Frontal cortex (tissue), 3 donors: ENCODE measurements at regions not wholly inside any gene's neighbourhood (a gene's known extent, or its start where the extent isn't known, plus 50 kb on each side); places are given as distances from the start of the nearest gene placed in this dataset.
"Not testable (repeated sequence)": the region's sequence is repeated elsewhere in the genome, so short reads cannot be mapped to it uniquely, and the experiment has no call there.

Source experiments
- DNase-seq, 2 donors: peaks; one replicate each; pipeline ENCODE4 v3.0.0; 2012; ENCODE audit warnings: low spot score in 2 of 2
- FAIRE-seq: peaks from 2 replicates; lab custom pipeline; 2012; peaks lifted over from hg19 to GRCh38; lab: Jason Lieb, UNC
- donor health status: control.
- donor health status: control.
- donor health status: control.

DNA sequence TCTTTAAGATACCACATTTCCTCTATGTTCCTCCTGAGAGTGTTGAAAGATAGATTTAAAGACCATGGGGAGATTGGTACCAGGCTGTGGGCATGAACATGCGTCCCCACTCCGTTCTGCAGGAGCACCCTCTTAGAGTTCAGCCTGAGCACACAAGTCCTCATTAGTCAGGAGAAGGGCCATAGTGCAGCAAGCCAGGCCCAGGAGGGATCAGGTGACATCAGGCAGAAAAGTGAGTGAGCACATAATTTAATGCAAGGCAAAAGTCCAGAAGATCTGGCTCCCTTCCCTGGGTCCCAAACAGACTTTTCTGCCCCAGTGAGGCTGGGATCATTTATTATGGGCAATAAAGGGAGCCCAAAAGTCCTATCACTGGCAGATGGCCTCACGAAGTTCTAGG is 263.7 kb upstream of the AGTR2 start:
- DNase-seq: no peak

DNA sequence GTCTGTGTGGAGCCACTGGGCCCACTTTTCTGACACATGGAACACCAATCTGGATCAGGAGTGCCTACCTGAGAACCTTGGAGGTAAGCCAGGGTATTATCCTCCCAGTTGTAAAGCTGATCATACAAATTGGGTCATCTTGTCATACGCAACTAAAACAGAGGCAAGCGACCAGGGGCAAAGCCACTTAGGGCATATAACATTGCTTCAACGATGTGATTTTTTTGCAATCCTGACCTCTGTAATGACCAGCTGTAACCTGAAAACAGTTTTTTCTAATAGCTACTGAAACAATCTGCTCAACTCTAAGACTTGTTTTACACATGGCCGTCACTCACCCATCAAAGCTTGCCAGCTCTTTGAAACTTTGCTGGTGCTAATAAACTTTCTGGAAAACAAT is 261.5 kb upstream of the AGTR2 start:
- no peak for FAIRE-seq

More for the DNA sequence above, 263.7 kb upstream of the AGTR2 start:
- no peak for FAIRE-seq

DNA sequence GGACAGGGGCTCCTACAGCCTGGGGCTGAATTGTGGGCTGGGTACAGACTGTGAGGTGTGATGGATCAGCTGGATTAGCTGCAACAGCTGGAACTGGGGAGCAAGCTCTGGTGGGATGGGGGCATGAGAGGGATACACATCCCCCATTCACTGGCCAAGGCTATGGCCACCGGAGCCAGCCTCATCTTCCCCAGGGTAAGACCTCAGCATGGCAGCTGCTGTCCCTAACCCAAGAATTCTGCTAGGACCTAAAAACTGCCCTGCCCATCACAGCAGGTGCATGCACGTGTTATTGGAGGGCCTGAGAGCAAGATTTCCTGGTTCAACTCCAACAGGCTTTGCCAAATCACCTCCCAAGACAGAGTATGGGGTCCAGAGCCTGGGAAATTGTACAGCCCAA is 258.6 kb upstream of the AGTR2 start:
- FAIRE-seq: no peak

More for the DNA sequence above, 261.5 kb upstream of the AGTR2 start:
- DNase-seq: no peak

DNA sequence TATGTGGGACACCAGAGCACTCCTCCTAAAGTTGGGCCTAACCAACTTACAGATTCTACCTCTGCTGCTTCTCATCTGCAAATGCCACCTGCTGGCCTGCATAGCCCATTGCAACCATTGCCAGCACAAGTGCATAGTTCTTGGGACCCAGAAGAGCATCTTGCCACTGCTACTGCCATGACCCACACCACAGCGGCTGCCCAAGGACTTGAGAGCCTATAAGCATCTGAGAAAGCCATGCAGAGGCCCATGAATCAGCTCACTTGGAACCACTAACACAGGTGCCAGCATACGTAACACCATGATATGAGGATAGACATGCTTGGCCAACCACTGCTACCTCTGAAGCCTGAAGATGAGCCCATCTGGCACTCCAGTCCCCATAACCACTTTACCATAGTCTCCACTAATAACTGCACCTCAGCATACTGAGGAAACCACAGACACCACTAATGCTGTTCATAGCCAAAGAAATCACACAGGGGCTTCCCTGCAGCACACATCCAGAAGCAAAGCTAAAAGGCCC is 258.1 kb upstream of the AGTR2 start:
- DNase-seq: no peak
- FAIRE-seq: no peak

More for the DNA sequence above, 258.6 kb upstream of the AGTR2 start:
- DNase-seq: no peak

DNA sequence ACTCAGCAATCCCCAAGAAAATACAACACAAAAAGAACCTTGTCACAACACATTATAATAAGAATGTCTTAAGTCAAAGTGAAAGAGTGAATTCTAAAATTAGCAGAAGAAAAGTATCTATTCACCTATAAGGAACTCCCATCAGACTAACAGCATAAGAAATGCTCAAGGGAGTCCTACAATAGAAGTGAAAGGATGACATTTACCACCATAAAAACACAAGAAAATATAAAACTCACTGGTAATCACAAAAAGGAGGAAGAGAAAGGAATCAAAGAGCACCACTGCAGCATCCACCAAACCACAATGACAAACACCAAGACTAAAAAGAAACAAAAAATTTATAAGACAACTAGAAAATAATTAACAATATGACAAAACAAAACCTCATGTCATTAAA is 257.0 kb upstream of the AGTR2 start:
- FAIRE-seq: no peak
- DNase-seq: no peak

DNA sequence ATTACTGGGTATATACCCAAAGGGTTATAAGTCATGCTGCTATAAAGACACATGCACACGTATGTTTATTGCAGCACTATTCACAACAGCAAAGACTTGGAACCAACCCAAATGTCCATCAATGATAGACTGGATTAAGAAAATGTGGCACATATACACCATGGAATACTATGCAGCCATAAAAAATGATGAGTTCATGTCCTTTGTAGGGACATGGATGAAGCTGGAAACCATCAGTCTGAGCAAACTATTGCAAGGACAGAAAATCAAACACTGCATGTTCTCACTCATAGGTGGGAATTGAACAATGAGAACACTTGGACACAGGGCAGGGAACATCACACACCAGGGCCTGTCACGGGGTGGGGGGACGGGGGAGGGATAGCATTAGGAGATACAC is 254.9 kb upstream of the AGTR2 start:
- not testable (repeated sequence) for DNase-seq, FAIRE-seq

DNA sequence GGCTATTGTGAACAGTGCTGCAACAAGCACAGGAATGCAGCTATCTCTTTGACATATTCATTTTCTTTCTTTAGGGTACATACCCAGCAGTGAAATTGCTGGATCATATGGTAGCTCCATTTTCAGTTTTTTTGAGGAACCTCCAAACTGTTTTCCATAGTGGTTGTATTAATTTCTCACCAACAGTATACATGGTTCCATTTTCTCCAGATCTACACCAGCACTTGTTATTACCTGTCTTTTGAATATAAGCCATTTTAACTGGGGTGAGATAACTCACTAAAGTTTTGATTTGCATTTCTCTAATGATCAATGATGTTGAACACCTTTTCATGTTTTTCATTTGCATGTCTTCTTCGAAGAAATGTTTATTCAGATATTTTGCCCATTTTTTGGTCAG is 241.1 kb upstream of the AGTR2 start:
- DNase-seq (no peak), FAIRE-seq (no peak)

DNA sequence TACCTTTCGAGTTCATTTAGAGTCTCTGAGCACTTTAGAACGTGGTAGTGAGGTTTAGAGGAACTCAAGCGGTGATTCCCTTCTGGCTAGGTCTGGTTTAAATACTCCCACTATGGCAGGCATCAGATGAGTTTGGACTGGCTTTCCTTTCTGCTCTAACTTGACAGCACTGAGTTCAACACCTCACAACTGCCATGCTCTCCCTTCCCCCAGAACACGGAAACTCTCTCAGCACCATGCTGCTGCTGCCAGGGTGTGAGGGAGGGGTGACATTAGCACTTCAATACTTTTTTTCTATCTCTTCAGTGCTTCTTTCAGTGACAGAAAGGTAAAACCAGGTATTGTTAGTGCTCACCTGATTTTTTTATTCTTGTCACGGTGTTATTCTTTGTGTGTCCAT is 234.5 kb upstream of the AGTR2 start:
- DNase-seq: no peak
- no peak for FAIRE-seq

DNA sequence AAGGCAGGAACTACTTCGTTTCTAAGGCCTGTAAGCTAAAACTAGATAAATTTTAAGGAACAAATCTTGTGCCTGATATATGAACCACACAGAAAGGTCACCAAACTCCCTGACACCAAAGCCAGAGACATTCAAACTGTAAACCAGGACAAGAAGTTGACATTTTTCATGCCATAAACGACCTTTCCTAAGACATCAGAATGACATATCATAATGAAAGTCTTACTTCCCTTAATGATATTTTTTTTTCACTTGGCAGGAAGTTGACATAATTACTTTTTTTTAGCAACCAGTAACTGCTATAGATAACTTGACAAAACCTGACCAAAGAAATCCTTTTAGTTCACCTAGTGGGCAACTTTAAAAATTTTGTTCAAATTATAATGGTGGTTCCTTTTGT is 231.5 kb upstream of the AGTR2 start:
- FAIRE-seq: no peak

DNA sequence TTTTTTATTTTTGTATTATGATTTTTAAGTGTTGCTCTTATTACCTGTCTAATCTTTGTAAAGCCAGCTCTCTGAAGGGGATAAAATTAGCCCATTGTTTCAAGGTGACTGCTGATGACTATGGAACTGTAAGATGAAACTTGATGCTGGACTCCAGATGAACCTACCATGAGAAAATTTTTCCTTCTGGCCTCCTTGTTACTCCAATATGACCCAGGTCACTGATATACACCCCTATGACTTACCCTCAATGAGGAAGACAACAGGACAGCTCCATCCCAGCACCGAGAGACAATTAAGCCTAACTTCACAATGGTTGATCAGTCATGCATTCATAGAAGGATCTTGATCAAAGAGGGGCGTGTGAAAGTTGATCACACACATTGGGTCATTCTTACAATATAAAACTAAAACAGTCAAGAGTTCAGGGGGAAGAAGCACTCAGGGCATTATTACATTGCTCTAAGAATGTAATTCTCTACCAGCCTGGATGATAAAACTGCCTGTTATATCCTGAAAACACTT is 230.8 kb upstream of the AGTR2 start:
- DNase-seq: no peak
- no peak for FAIRE-seq

More for the DNA sequence above, 231.5 kb upstream of the AGTR2 start:
- DNase-seq: no peak

DNA sequence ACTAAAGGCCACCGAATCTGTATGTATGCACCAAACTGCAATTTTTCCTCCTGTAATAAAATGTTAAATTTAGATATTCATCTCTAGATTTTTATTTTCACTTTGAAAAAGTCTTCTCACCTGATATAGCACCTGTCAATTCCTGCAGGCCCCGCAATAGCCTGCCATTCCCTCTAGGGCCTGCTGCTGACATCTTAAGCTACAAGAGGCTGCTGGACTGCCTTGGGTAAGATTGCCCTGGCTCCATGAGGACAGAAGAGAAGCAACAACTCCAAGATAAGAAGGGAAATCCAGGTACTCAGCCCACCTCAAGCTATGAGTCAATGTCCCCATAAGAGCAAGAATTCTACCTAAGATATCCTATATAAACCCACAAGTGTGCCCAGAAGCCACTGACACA is 230.2 kb upstream of the AGTR2 start:
- no peak for FAIRE-seq
- no peak for DNase-seq

DNA sequence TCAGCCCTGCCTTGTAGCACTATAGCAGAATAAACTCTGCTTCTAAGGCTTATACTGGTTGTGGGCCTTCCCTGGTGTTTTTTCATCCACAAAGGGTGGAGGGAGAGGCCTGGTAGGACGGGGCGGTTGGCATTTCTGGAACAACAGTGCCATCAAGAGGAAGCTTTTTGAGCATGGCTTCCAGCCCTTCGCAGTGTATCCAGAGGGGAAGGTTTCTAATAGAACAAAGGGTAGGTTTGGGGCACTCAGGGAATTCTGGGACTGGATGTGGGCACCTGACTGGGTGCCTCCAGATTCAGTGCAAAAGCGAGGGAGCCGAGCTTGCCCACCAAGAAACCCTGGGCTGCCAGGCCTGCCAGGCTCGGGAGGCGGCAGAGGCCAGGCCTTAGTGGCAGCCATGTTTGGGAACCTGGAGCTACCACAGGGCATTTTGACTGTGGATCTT is 229.6 kb upstream of the AGTR2 start:
- DNase-seq: peak; percentile 10 to 57
- peak; percentile 77 for FAIRE-seq

DNA sequence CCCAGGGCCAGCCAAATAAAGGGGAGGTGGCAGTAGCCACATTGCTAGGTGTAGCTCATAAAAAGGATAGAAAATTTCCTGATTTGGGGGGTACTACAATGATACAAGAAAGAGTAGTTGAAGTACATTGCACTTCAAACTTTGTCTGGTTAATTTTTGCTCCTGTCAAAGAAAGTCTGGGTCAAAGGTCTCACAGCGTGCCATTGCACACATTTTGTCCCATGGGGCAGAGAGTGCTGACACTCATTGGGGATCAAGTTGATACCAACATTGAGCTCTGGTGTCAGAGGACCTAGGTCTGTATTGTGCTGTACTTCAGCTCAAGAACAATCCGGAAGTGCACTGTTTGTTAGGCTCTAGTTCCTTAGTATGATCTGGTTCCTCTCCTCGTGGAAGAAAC is 229.2 kb upstream of the AGTR2 start:
- DNase-seq (no peak), FAIRE-seq (no peak)

DNA sequence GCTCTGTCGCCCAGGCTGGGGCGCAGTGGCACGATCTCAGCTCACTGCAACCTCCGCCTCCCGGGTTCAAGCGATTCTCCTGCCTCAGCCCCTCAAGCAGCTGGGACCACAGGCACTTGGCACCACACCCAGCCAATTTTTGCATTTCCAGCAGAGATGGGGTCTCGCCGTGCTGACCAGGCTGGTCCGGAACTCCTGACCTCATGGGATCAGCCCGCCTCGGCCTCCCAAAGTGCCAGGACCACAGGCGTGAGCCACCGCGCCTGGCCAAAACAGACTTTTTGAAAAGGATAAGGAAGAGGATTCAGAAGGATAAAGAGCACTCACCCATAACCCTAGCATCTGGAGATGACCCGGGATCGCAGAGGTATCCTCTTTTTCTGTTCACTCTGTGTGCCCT is 224.5 kb upstream of the AGTR2 start:
- DNase-seq (no peak), FAIRE-seq (no peak)

DNA sequence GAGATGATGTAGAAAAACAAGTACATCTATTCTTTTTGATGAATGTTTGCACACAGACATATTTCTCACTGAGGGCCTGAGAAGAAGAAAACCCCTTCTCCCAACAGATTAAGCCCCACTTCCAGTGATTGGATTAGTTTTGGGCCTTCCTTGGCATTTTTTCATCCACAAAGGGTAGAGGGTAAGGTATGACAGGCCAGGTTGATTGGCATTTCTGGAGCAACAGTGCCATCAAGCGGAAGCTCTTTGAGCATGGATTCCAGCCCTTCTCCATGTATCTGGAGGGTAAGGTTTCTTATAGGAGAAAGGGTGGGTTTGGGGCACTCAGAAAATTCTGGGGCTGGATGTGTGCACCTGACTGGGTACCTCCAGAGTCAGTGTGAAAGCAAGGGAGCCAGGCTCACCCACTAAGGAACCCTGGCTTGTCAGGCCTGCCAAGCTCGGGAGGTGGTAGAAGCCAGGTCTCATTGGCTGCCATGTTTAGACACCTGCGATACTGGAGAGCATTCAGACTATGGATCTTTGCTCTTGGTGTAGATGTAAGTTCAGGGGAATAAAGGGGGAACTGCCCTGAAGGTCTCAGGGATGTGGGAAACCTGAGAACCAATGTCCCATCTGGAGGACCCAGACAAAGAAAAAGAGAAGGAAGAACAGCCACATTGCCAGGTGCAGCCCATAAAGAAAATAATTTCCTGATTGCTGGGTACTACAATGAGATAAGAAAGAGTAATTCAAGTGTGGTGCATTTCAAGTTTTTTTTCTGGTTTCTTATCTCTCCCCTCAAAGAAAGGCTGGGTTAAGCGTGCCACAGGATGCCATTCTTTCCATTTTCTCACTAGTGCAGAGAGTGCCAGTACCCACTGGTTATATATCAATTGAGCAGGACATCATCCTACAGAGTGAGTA is 222.3 kb upstream of the AGTR2 start:
- FAIRE-seq (no peak), DNase-seq (no peak)

DNA sequence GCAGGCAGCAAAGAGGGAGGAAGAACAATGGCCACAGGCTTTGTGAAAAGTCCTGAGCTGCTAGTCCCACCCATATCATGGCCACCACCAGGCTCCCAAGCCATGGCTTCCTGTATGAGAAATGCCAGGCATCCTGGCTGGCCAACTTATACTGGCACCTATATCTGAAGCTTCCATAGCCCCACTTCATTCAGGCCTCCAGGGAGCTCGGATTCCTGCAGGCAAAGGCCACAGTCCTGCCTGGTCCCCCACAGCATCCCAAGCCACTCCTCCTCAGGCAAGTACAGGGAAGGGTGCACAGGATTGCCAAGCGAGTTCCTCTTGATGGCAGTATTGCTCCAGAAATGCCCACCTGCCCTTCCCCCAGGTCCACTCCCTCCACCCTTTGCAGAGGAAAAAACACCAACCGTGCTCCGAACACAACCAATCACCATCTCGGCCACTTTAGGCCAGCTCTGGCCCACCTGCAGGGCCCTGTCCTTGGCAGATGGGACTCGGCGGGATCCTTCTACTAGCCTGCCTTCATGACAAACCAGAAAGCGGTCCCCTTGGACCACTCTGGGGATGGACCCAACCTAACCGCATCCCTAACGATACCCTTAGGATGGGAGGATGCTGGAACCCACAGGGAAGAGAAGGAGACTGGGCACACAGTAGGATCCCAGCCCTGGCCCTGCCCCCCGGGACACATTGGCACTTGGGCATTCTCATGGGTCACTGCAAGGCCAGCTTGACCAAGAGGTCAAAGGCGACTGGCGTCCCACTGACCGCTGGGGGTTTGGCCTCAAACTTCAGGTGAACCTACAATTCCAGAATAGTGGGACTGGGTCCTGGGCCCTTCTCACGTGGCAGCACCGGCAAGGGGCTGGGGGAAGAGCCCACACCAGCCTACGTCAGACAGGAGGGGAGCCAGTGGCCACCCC is 220.4 kb upstream of the AGTR2 start:
- DNase-seq: peak in 1 of 2 donors; percentile 24
- no peak for FAIRE-seq

DNA sequence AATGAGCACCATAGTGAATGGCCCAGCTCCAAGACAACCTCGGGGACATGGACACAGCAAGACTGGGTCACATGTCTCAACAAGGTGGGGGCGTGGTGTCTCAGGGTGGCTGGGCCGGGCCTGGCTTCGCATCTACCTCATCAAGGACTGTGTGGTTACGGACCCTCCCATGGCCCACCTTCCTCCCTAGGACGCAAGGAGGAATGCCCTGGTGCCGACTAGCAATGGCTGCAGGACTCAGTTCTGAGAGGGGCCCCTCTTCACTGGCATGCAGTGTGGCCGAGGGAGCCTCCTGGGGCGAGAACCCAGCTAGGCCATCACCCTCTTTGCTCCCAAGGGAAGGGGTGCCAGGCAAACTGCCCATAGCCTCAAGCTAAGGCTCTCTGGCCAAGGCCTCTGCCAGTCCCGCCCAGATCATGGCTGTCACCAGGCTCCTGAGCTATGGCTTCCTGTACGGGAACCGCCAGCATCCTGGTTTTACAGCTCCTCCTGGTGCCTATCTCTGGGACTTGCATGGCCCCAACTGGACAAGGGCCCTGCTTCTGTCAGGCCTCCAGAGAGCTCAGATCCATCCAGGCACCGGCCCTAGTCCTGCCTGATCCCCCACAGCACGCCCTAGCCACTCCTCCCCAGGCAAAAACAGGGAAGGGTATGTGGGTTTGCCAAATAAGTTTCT is 218.0 kb upstream of the AGTR2 start:
- FAIRE-seq (no peak), DNase-seq (no peak)

DNA sequence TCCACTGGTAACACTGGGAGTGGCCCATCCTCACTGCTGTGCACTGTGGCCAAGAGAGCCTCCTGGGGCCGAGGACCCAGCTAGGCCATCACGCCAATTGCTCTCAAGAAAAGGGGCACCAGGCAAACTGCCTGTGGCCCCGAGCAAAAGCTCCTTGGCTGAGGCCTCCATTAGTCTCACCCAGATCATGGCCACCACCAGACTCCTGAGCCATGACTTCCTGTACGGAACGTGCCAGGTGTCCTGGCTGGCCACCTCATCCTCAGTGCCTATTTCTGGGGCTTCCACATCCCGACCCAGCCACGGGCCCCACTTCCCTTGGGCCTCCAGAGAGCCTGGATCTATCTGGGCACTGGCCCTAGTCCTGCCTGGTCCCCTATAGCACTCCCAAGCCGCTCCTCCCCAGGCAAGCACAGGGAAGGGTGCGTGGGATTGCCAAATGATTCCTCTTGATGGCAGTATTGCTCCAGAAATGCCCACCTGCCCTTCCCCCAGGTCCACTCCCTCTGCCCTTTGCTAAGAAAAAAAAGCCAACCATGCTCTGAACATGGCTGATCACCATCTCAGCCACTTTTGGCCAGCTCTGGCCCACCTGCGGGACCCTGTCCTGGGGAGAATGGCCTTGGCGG is 212.6 kb upstream of the AGTR2 start:
- DNase-seq (no peak), FAIRE-seq (no peak)

DNA sequence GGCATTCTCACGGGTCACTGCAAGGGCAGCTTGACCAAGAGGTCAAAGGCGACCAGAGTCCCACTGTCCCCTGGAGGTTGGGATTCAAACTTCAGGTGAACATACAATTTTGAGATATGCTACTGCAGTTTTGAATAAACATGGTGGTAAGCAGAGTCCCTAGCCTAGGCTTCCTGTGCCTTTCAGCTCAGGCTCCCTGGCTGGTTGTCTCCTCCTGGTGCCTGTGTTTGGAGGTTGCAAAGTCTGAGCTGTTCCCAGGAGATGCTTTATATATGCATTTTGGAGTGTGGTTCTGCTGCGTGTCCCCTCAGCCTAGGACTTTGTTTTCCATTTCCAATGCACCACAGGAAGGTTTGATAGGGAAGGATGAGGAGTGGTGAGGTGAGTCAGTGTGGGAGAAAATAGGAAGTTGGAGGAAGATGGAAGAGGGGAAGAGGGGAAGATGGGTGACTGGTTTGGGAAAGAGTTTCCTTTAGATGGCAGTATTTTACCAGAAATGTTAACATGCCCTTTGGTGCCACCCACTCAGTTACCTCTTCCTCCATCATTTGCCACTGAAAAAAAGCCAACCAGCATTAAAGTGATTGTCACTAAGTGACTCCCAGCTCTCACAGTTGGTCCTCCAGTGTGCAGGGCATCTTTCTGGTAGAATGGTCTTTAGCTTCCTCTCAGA is 211.7 kb upstream of the AGTR2 start:
- no peak for DNase-seq
- no peak for FAIRE-seq
